GM21447 (cell line): ENCODE measurements at regions not wholly inside any gene's neighbourhood (a gene's known extent, or its start where the extent isn't known, plus 50 kb on each side); places are given as distances from the start of the nearest gene placed in this dataset.
A peak's percentile ranks its signal among the peaks of the same experiment; 100 is the strongest.

ENCODE experiments used
- ATAC-seq: cut with Tn5 transposase; IDR thresholded peaks from one replicate; pipeline ENCODE4 v1.9.1; 2021; ENCODE audit not compliant: unreplicated experiment

GRCh38 chr4:123092586-123092985 is 170.2 kb upstream of the NUDT6 start:
- ATAC-seq: no peak

GRCh38 chr4:123093236-123093635 is 170.8 kb upstream of the NUDT6 start:
- ATAC-seq: no peak

- ATAC-seq: no peak
Observed at GRCh38 chr4:123096038-123096437, 173.6 kb upstream of the NUDT6 start.

- ATAC-seq: peak; percentile 76
Observed at GRCh38 chr4:123102897-123103471, 180.6 kb upstream of the NUDT6 start.

- no peak for ATAC-seq
Observed at GRCh38 chr4:123104310-123105025, 182.1 kb upstream of the NUDT6 start.

- no peak for ATAC-seq
Observed at GRCh38 chr4:123105026-123105420, 182.6 kb upstream of the NUDT6 start.

GRCh38 chr4:123106747-123107146 is 184.3 kb upstream of the NUDT6 start:
- no peak for ATAC-seq

GRCh38 chr4:123107444-123108252 is 185.3 kb upstream of the NUDT6 start:
- no peak for ATAC-seq

- ATAC-seq: no peak
Observed at GRCh38 chr4:123109139-123109538, 186.7 kb upstream of the NUDT6 start.

GRCh38 chr4:123110147-123110546 is 187.8 kb upstream of the NUDT6 start:
- no peak for ATAC-seq

GRCh38 chr4:123110685-123111084 is 188.3 kb upstream of the NUDT6 start:
- no peak for ATAC-seq

GRCh38 chr4:123113155-123113554 is 190.8 kb upstream of the NUDT6 start:
- no peak for ATAC-seq

- no peak for ATAC-seq
Observed at GRCh38 chr4:123114084-123114914, 191.9 kb upstream of the NUDT6 start.

GRCh38 chr4:123114915-123115756 is 192.7 kb upstream of the NUDT6 start:
- ATAC-seq: no peak

GRCh38 chr4:123116412-123116811 is 194.0 kb upstream of the NUDT6 start:
- ATAC-seq: no peak

- ATAC-seq: no peak
Observed at GRCh38 chr4:123120473-123120872, 198.1 kb upstream of the NUDT6 start.

GRCh38 chr4:123121241-123121907 is 199.0 kb upstream of the NUDT6 start:
- ATAC-seq: no peak

GRCh38 chr4:123125477-123125876 is 203.1 kb upstream of the NUDT6 start:
- no peak for ATAC-seq

- ATAC-seq: no peak
Observed at GRCh38 chr4:123127218-123127617, 204.8 kb upstream of the NUDT6 start.

GRCh38 chr4:123127875-123128274 is 205.5 kb upstream of the NUDT6 start:
- no peak for ATAC-seq
